ENCODE measurements at regions not wholly inside any gene's neighbourhood (a gene's known extent, or its start where the extent isn't known, plus 50 kb on each side); places are given as distances from the start of the nearest gene placed in this dataset.

GRCh38 chr13:72208112-72208645 lies 341.2 kb upstream of the DACH1 start:
- no peak for DNase-seq

- DNase-seq: no peak
These were observed 338.8 kb upstream of the DACH1 start for GRCh38 chr13:72205773-72206172.

- no peak for DNase-seq
These were observed 337.3 kb upstream of the DACH1 start for GRCh38 chr13:72204291-72204690.

DNA sequence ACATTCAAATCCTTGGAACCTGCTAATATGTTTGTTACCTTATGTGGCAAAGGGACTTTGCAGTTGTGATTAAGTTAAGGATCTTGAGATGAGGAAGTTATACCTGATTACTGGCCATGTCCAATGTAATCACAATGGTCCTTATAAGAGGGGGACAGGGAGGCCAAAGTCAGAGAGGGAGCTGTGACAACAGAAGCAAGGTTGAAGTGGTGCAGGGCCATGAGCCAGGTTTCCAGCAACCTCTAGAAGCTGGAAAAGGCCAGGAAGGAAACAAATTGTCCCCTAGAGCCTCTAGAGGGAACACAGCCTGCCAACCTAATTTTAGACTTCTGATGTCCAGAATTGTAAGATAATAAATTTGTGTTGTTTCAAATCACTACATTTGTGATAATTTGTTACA lies 334.7 kb upstream of the DACH1 start:
- DNase-seq: no peak

- DNase-seq: no peak
These were observed 332.6 kb upstream of the DACH1 start for GRCh38 chr13:72199640-72200039.

- DNase-seq: no peak
These were observed 332.1 kb upstream of the DACH1 start for GRCh38 chr13:72198967-72199560.

- DNase-seq: no peak
These were observed 331.0 kb upstream of the DACH1 start for GRCh38 chr13:72198042-72198441.

DNA sequence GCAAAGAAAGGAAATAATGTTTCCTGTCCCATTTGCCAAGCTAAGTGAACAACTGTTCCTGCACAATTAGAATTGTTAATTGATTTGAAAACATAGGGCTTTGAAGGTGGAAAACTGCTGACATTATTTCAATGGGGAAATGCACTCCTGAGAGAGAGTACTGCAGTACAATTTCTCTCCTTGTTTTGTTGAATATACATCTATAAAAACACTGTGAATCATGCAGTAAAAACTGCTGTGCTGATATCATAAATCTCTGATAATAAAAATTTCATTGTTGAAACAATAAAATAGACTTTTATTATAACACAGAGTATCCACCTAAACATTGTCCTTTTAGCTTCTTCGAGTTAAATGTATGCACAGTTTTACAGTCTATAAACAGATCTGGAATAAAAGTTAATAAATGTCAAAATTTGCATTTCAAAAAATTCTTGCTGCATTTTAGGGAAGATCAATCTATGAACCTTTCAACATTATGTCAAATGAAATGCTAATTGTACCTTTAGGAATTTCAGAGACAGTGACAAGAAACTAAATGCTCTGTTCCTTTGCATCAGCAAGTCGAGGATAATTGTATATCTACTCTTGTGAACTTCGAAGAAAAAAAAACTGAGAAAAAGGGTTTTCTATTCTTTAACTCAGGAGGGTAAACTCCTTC lies 328.2 kb upstream of the DACH1 start:
- DNase-seq: no peak

DNA sequence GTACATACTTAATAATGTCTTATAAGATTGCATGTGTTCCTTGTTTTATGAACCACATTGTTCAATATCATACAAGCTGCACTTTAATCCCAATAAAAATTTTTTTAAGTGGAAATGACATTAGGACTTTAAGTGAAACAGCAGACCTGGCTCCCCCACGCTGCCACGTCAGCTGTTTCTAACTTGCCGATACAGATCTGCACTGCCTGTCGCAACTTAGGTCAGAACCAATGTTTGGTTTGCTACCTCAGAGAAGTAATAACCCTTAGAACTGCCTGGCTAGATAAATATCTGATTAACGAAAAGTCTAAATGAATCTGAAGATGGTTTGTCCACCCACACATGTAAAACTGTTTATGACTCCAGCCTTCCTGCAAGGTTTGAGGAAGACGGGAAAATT lies 327.5 kb upstream of the DACH1 start:
- DNase-seq: no peak

DNA sequence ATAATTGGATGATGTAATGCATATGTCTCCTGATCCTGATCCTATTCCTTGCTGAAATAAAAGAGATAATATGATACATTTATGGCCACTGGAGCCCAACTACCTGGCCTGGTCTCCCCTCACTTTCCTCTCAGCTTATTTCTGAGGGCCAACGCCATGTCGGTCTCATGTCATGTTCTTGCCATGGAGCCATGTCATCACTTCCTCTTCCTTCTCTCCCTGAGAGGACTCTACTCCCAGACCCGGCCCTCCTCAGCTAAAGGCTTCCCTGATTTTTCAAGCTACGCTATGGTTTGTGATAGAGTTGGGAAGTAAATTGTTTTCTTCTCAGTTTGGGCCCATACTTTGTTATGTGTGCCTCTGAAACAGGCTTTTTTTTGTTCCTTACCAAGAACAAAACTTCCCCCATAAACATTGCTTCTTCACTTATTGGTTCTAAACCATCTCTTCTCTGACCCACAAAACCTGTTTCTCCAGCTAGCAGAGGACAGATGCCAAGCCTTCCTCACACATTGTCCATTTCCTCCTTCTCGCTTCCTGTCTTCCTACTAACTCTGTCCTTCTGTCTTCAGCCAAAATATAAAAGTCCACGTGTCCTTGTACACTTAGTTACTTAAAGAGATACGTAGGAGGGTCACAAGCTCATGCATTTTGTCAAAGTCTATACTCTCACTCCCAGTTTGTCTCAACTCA lies 319.9 kb upstream of the DACH1 start:
- no peak for DNase-seq

GRCh38 chr13:72185776-72186175 lies 318.8 kb upstream of the DACH1 start:
- no peak for DNase-seq

GRCh38 chr13:72181661-72182060 lies 314.7 kb upstream of the DACH1 start:
- DNase-seq: no peak

DNA sequence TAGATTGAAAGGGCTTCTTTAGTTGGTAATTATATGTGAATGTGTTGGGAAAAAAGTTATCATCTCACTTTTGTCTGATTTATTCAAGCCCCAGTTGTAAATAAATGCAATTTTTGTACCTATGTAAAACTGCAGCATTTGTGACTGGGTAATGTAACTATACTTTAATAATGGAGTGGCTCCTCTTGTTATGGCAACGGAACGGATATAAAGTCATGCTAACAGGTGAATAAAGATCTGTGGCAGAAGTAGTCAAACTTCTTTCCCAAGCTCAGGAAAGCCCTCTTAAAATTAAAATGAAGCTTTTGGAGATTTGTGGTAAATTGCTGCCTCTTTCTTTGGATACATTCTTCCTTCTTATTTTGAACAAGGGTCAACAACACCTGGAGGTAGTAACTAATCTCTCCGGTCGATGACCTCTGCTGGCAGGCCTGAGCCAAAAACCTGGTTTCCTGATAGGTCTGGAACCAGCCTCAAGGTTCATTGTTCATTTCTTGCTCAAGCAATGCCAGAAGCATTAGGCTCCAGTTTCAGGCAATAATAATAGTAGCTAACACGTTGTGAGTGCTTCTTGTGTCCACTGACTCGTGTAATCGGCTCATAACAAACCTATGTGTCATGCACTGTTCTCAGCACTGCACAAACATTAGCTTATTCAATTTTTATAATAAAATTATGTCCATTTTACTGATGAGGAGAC lies 313.4 kb upstream of the DACH1 start:
- no peak for DNase-seq

DNA sequence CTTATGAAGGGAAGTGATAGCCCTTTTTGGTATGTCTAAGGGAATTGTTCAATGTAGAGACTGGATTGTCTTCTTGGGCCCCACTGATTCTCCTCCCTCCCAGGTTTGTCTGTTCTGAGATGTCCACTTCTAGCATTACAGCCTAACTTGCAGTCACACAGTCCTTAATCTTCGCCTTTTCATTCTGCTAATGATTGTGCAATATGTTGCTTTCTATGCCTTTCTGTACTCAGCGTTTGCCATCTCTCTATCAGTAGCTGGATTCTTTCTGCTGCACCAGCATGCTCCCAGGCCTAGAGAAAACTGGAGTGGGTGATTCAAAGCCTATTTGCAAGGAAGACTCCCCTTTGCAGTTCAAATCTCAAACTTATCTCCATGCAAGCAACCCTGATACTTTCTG lies 307.5 kb upstream of the DACH1 start:
- no peak for DNase-seq

GRCh38 chr13:72170571-72170970 lies 303.6 kb upstream of the DACH1 start:
- no peak for DNase-seq

DNA sequence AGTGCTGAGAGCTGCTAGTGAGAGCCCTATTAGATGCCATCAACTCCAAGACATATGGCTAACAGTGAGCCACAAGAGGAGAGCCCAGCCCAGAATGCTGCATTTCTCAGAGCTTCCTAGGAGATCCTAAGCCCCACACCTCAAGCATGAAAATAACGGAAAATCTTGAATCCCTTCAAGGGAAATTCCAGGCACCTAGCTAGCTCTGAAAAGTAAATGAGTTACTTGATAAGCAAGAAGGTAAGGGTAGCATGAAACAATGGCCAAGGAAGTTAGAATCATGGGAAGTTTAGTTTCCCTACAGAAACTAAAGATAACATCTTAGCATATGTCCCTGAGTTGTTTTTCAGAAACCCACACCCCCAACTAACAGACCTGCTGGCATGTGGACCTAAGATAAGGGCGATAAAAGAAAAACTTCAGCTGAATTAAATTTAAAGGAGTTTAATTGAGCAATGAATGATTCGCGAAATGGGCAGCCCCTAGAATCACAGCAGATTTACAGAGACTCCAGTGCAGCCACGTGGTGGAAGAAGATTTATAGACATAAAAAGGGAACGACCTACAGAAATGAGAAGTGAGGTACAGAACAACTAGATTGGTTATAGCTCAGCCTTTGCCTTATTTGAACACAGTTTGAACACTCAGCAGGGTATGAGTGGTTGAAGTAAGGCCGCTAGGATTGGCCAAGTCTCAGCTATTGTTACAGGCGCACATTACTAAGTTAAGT lies 301.3 kb upstream of the DACH1 start:
- DNase-seq: no peak

DNA sequence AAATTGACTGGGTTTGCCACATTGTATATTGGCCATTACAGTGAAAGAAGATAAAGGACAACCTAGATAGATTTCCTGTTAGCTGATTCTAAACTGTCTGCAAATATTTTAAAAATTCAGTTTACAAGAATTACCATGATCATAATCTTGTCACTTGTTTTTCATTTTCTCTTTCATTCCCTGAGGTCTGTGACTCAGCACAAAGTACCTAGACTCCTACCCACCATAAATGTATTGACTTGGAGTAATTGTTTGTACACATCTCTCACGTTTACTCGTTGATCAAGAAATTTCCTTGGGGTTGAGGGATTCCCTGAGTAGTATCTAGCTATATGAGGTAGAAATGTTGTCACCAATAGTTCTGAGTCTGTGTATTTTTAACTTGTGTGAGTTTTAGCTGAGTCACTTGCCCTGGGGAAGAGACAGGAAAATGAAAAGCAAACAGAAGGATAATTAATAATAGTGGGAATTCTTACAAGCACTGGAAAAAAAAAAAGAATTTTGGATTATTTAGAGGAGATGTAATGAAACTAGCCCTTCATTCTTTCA lies 299.2 kb upstream of the DACH1 start:
- DNase-seq: no peak

DNA sequence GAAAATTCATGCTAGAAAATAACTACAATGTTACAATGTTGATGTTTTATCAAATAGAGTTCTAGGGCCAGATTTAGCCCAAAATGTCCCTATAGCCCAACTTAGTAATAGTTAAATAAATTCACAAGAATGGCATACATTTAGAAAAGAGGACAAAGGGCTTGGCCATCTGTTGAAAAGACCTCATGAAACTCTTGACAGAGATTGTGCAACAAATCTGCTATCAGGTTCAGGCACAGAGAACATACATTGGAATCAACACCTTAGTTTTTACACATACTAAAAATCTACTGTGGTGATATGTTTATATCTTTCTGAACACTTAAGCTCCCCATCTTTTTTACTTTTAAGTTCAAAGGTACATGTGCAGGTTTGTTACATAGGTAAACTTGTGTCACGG lies 298.3 kb upstream of the DACH1 start:
- DNase-seq: no peak

GRCh38 chr13:72164811-72165210 lies 297.8 kb upstream of the DACH1 start:
- no peak for DNase-seq

DNA sequence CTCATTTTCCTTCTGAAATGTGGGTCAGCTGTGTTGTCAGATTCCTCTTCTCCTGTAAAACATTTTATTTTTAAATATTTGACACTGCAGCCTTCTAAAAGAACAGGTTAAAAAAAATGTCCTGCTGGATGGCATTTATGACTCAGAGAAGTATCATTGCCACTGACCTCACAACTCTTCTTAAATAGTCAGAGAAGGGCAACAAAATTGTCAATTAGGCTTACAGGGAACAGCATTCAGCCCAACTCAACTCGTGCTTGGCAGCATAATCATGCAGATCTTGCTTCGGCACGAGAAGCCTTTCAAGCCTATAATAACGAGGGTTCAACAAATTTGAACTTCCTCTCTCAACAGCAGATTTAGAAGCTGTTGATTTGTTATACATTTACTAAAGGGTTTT lies 296.7 kb upstream of the DACH1 start:
- DNase-seq: no peak

DNA sequence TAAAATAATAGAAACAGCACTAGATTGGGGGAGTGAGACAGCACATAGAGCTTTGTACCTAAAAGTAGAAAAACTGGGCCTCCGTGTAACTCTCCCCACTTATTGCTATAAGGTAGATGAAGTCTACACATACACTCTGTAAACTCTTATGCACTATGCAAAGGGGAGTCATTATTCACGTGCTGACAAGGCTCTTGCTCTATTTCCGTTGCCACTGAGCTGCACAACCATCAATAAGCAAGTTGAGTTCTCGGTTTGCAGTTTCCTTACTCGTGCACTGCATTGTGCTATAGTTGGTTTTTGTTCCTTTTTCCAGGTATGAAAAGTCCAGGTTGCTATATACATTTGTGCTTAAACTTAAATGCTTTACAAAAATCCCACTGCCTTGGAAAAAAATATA lies 294.0 kb upstream of the DACH1 start:
- no peak for DNase-seq

- no peak for DNase-seq
These were observed 289.8 kb upstream of the DACH1 start for GRCh38 chr13:72156760-72157159.

- no peak for DNase-seq
These were observed 286.3 kb upstream of the DACH1 start for GRCh38 chr13:72153272-72153671.
